Embryonic facial prominence (tissue), 1 donor: ENCODE measurements at regions not wholly inside any gene's neighbourhood (a gene's known extent, or its start where the extent isn't known, plus 50 kb on each side); places are given as distances from the start of the nearest gene placed in this dataset.

Experiments used
- DNase-seq: peaks from one replicate; pipeline ENCODE4 v3.0.0-alpha.2; 2016; ENCODE audit errors: extremely low spot score

- DNase-seq: no peak
These were observed 189.5 kb upstream of the GSE1 start for GRCh38 chr16:85423631-85424030.

- DNase-seq: no peak
These were observed 188.7 kb upstream of the GSE1 start for GRCh38 chr16:85424260-85425073.

- no peak for DNase-seq
These were observed 188.0 kb upstream of the GSE1 start for GRCh38 chr16:85425074-85425662.

- no peak for DNase-seq
These were observed 186.3 kb upstream of the GSE1 start for GRCh38 chr16:85426806-85427205.

- DNase-seq: no peak
These were observed 184.8 kb upstream of the GSE1 start for GRCh38 chr16:85428168-85428898.

GRCh38 chr16:85428899-85429775 is 184.0 kb upstream of the GSE1 start:
- DNase-seq: no peak

GRCh38 chr16:85429776-85430522 is 183.2 kb upstream of the GSE1 start:
- no peak for DNase-seq

- no peak for DNase-seq
These were observed 182.3 kb upstream of the GSE1 start for GRCh38 chr16:85430523-85431421.

- DNase-seq: no peak
These were observed 181.5 kb upstream of the GSE1 start for GRCh38 chr16:85431431-85432124.

- DNase-seq: no peak
These were observed 180.5 kb upstream of the GSE1 start for GRCh38 chr16:85432606-85433005.

- DNase-seq: no peak
These were observed 179.6 kb upstream of the GSE1 start for GRCh38 chr16:85433477-85433876.

GRCh38 chr16:85435286-85435685 is 177.8 kb upstream of the GSE1 start:
- DNase-seq: no peak

GRCh38 chr16:85435700-85436099 is 177.4 kb upstream of the GSE1 start:
- DNase-seq: no peak

GRCh38 chr16:85436207-85436606 is 176.9 kb upstream of the GSE1 start:
- no peak for DNase-seq

GRCh38 chr16:85436636-85437165 is 176.4 kb upstream of the GSE1 start:
- DNase-seq: no peak

GRCh38 chr16:85437166-85438052 is 175.7 kb upstream of the GSE1 start:
- peak; percentile 64 for DNase-seq

- DNase-seq: no peak
These were observed 174.0 kb upstream of the GSE1 start for GRCh38 chr16:85438981-85439685.
